ENCODE measurements at regions not wholly inside any gene's neighbourhood (a gene's known extent, or its start where the extent isn't known, plus 50 kb on each side); places are given as distances from the start of the nearest gene placed in this dataset.

DNA sequence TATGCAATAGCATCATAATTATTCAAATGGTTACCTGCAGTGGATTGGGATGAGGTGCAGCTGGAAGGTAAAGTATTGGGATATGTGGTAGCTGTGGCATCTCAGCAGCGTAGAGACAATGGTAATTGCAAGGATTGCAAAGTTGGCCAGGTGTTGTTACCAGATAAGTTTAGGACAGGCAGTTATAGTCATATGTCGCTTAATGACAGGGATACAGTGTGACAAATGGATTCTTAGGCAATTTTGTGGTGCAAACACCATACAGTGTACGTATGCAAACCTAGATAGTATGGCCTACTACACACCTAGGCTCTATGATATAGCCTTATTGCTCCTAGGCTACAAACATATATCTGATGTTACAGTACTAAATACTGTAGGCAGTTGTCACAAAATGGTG, 163.5 kb upstream of the LYZL2 start:
- DNase-seq (ENCODE audit: low spot score), result no peak

DNA sequence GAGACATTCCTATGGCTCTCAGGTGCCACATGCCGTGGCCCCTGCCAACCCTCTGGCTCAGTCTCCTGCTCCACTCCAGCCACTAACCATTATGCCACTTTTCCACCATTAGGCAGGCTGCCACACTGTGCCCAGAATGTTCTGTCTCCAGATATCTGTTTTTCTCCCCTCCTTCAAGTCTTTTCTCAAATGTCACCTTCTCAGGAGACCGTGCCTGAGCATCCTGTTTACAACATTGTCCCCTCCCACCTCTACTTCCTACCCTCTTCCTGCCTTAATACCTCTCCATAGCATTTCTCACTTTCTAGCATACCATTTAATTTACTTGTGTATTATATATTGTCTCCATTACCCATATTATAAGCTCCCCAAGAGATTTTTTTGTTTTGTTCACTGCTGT, 162.5 kb upstream of the LYZL2 start:
- no peak for DNase-seq (ENCODE audit: low spot score)

DNA sequence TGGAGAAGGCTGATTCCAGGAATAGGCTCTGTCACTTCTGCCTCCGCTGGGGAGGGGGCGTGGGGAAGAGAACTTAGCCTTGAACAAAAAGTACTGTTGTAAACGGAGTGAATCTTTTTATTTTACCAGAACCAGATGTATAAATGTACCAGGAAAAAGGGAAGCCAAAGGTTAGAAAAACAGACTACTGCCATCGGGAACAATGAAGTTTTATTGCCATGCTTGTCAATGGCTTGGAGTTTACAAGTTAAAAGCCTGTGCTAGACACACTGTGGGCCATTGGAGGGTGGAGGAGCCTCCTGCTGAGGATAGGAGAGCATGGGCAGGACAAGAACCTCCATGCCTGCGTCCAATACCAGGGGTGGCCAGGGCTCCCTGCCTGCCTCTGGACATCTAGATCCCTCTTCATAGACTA, 161.7 kb upstream of the LYZL2 start:
- no peak for DNase-seq (ENCODE audit: low spot score)

DNA sequence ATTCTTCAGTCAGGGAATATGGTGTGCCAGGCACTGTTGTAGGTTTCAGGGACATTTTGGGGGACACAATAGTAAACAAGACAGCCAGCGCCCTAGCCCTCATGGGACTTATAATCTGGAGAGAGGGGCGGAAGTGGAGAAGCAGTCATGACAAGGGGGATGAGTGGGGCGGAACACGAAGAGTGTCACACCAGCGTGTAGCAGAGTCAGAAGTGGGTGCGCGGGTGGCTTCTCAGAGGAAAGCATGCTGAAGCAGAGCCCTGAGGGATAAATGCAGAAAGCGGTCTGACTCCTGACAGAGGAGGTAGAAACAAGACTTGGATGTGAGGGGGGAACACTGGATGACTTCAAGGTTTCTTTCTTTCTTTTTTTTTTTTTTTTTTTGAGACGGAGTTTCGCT, 160.3 kb upstream of the LYZL2 start:
- DNase-seq (ENCODE audit: low spot score), result no peak

DNA sequence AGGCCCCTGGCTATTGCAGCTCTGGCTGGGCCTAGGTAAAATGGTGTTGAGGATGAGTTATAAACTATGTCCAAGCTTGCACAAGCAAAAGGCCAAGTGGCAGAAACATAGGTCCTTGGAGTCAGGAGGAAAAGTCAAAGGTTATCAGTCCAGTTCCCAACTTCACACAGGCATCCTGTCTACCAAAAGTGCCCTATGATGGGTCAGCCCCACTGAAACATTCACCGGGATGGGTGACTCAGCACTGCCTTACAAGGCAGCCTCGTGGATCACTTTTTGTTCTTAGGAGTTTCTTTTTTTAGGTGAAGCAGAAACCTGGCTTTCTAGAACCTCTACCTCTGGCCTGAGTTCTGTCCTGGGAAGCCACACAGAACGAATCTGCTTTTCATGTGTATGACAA, 158.8 kb upstream of the LYZL2 start:
- DNase-seq (ENCODE audit: low spot score), result peak; percentile 31

DNA sequence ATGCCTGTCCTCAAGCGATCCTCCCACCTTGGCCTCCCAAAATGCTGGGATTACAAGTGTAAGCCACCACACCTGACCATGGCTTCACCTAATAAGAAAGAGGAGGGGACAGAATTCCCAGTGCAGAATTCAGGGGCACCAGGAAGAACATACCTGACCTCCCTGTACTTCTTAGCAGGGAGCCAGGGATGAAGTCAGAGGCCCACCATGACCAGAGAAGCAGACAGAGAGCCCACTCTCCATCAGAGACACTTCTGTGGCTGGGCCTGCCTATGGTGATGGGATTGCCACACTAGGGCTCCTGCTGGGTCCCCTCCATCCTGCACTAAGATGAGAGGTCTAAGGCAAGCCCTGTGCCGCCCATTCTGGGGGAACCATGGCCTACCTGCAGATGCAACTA, 157.4 kb upstream of the LYZL2 start:
- DNase-seq (ENCODE audit: low spot score), result no peak

DNA sequence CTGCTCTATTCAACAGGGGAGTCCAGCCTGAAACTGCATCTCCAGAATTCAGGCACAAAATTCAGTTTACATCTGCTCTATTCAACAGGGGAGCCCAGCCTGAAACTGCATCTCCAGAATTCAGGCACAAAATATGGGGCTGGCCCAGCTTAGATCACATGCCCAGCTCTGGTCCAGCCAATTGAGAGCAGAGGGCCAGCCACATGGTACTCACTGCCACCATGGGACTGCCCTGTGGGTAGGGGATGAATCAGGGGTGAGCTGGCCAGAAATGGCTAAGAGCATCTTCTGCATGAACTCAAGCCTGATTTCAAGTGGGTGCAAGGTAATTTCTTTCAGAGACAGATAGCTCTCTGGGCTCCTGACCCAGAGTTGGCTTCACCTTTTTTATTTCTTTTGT, 156.6 kb upstream of the LYZL2 start:
- peak; percentile 87 for DNase-seq (ENCODE audit: low spot score)

DNA sequence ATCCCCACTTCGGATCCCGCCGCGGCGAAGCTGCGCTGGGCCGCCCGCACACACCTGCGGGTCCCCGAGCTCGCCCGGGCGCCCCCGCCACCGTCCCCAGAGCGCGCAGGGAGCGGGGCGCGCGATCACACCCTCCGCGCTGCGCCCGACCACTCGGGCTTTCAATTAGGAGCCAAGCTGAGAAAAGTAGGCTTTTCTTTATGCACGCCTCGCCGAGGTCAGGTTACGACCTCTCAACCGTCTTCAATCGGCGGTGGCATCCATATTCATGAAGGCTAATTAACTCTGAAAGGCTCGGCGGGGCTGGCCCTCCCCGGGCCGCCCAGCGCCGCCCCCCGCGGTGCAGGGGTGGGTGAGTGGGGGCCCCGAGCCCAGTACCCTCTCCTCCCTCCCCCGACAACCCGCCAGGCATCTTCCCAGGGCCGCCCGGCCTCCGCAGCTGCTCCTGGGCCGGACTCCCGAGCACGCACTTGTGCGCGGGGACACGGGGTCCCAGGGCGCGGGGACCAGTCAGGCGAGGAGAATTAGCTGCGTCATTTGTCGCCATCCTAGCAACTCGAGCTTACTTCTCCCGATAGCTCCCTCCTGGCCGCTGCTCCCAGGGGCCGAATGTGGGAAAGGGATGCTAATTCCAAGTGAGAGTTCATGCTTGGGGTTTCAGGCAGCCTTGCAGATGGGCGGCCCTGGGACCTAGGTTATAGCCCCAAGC, 155.5 kb upstream of the LYZL2 start:
- DNase-seq (ENCODE audit: low spot score), result no peak

DNA sequence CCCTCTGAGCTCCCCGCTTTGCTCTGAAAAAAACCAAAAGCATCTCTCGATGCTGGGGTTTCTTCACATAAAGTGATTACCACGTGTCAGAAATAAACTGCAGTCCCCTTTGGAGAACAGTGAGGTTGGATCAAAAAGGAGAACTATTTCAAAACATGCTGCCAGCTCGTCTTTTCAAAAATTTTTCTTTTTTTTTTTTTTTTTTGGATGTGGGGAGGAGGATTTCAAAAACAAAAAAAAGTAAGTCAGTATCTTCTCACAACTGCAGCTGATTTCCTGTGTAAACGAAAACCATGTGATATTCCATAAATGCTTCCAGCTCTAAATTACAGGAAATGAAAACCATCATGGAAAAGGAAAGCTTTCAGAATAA, 155.0 kb upstream of the LYZL2 start:
- peak; percentile 37 for DNase-seq (ENCODE audit: low spot score)

DNA sequence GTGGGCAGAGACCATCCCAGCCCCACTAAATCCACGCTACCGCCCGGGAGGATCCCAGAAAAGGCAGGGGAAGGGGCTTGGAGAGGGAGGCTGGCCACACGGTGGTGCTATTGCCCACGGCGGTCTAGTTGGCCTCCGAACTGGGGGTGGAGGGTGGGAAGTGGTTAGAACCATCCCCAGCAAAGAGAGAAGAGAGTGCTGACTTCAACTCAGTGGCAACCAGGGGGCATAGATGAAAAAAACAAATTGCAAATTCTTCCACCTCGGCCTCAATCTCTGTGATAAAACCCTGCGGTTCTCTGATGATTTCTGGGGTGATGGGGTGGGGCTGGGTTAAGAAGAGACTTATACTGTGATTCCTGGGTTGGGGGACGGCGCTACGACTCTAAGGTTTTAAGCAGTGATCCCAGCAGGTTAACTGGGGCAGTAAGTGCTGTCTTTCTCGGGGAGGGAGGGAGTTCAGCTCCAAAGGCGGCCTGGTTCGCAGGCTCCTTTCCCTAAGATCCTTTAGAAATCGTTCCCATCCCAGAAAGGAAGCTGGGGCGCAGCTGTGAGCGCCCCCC, 154.5 kb upstream of the LYZL2 start:
- peak; percentile 80 for DNase-seq (ENCODE audit: low spot score)

DNA sequence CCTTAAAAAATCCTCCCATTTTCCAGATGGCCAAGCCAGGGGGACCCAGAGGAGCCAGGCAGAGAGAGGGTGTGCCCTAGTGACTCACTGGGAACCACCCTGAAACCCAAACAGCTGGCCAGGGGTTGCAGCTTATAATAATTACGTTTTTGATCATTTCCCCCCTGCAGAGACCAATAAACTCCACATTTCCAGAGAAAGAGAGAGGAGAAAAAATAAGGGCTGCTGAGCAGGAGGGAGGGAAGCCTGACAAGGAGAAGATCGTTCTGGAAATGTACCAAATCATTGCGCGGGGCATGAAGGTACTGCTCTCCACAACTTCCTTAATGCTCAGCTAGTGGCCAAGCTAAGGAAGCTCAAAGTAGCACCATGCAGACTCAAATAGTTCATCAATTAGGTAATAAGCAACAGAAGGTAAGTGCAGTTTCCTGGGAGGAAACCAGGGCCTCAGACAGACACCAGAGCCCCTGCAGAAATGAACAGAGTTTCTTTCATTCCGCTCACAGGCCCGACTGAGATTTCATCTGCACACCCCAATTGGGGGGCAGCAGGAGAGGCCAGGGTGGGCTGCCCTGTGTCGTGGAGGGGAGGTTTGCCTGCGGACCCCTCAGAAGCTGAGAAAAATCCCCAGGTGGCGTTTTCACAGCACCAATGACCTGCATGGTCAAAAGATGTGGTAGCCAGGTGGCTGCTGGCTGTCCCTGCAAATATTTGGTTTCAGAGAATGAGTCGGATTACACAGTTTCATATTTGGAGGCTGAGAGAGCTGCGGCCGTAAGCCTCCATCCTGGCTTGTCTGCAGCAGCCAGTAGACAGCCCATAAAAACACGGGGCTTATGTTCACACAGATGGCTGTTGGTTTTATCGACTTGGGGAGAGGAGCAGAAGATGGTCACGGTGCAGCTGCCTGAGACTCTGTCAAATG, 153.2 kb upstream of the LYZL2 start:
- DNase-seq (ENCODE audit: low spot score), result no peak

DNA sequence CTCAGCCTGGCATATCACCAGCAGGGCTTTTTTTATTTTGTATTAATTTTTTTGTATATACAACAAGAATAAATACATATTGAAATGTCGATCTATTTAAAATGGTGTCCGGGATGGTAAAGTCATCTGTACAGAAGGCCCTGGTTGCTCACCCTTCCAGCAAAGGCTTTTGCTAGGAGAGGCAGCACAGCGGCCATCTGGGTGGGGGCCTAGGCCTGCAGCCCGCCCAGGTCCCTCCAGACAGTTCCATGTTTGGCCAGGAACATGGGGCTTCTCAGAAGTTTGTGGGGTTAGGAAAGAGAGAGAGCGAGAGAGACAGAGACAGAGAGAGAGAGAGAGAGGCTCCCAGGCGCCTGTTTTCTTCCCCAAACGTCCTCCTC, 152.6 kb upstream of the LYZL2 start:
- DNase-seq (ENCODE audit: low spot score), result no peak

DNA sequence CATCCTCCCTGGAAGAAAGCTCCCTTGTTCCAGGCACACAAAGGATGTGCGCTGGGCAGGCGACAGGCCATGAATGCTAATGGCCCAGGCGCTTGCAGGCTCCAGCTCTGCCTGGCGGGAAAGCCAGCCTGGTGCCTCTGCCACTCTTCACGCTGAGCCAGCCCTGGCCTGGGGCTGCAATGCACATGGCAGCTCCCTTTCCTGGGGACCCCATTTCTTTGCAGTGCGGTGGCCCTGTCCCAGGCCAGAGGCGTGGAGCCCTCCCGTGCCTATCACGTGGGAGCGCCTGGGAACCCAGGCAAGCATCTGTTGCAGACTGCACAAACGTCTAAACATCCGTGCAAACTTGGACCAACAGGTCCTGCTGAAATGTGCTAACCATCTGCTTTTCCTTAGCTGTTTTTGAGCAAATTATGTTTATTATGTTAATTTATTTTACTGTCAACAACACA, 152.1 kb upstream of the LYZL2 start:
- DNase-seq (ENCODE audit: low spot score), result no peak

DNA sequence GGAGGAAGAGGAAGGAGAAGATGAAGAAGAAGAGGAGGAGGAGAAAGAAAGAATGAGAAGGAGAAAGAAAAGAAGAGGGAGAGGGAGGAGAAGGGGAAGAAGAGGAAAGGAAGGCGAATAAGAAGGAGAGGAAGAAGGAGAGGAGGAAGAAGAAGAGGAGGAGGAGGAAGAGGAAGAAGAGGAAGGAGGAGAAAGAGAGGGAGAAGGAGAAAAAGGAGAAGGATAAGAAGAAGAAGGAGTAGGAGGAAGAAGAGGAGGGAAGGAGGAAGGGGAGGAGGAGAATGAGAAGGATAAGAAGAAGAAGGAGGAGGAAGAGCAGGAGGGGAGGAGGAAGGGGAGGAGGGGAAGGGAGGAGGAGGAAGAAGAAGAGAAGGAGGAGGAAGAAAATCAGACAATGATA, 149.2 kb upstream of the LYZL2 start:
- DNase-seq (ENCODE audit: low spot score), result no peak

DNA sequence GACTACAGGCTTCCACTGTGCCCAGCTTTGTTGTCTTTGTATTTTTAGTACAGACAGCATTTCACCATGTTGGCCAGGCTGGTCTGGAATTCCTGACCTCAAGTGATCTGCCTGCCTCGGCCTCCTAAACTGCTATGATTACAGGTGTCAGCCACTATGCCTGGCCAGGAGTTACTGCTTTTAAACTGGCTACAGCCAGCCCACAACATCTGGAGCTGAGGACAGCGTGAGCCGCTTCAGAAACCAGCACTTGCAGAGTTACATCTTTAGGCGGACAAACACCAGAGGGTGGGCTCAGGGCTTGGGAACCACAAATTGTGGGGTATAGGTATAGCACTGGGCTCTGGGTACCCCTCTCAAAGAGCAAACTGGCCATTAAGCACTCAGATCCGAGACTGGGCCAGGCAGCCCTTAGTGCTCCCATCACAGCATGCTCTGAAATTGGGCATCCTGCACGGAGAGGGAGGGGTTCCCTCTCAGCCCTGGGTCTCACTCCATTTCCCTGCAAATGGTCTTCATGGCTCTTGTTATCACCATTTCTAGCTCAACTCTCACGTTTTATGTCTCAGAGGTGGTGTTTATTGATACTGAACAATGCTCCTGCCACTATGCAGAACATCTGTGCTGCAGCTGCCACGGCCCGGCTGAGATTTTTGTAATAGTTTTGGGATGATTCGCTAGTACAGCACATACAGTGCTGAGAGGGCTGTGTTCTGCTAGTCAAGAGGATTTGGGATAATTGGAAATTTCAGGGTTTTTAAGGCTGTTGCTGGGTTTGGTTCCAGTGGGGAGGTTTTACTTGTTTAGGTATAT, 146.4 kb upstream of the LYZL2 start:
- peak; percentile 47 for DNase-seq (ENCODE audit: low spot score)

DNA sequence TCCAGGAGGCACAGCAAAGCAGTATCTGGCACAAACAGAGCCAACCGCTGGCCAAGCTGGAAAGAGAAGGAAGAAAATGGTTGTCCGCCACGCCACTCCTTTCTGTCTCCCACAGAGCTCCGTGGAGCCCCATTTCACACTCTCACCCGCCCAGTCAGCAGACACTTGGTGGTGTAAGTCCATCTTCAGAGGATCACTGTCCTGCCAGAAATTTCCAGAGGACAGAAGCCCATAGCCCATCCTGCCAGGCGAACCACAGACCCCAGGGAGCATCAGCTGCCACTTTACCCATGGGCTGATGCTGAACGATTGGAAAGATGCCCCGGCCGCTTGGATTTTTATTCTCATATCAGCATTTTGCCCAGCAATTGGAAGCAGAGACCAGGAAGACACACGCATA, 144.7 kb upstream of the LYZL2 start:
- DNase-seq (ENCODE audit: low spot score), result no peak

DNA sequence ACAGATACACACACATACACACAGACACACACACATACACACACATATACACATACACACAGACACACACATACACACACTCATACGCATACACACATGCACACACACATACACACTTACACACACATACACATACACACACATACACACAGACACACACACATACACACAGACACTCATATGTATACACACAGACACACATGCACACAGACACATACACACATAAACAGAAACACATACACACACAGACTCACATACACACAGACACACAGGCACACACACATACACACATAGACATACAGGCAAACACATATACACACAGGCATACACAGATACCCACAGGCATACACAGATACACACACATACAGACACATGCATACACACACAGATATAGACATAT, 143.9 kb upstream of the LYZL2 start:
- DNase-seq (ENCODE audit: low spot score), result no peak

DNA sequence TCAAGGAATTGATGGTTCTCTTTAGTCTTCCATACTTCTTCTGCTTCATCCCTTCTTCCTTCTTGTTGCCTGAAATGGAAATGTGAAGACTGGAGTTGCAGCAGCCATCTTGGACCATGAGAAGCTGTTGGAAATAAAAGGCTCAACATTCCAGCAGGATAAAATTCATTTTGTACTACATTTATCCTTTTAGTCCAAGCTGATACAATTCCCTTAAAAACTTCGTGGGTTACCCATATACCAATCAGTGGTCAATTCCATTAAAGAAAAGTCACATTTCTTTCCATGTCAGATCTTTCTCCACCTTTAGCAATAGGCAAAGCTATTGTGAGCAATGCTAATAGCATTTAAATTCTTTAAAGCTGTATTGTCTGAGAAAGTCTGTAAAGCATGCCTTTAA, 141.3 kb upstream of the LYZL2 start:
- no peak for DNase-seq (ENCODE audit: low spot score)

DNA sequence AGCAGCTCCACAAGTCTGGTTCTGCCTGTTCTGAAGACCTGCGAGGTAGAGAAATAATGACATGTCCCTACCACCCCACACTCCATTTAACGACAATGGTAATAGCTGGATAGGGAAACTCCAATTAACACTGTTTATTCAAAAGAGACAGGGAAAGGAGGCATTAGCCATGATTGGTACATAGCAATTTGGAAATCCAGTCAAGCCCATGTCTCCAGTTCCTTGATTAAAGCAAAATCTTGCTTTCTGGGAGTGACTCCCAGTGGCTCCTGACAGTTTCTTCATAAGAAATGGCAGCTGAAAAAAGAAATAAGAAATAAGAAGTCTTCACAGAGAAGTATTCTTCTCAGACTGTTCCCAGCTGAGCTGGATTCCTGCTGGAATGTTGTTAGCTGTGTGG, 140.7 kb upstream of the LYZL2 start:
- DNase-seq (ENCODE audit: low spot score), result no peak

DNA sequence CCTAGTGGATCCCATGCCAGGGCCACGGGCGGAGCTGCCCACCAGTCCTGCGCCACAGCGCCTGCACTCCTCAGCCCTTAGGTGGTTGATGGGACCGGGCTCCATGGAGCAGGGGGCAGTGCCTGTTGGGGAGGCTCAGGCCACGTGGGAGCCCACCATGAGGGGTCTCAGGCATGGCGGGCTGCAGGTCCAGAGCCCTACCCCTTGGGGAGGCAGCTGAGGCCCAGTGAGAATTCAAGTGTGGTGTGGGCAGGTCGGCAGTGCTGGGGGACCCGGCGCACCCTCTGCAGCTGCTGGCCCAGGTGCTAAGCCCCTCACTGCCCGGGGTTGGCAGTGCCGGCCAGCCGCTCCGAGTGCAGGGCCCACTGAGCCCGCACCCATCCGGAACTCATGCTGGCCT, 139.8 kb upstream of the LYZL2 start:
- DNase-seq (ENCODE audit: low spot score), result no peak

DNA sequence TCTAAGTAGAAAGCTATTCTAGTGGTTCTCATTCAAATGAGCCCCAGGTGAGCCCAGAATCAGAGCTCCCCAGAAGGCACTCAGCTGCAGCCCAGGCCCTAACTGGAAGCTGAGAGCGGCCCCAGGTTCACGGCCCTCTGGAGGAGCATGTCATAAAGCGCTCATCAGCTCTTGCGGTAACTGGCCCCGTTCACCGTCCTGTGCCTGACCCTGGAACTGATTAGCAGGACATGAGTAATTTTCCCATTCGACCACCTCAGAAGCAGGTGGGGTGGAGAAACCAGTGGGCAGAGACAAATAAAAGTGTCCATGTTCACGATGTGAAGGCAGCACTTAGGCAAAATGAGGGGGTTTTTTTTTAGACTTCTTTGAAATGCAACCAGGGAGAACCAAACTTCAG, 136.1 kb upstream of the LYZL2 start:
- no peak for DNase-seq (ENCODE audit: low spot score)

DNA sequence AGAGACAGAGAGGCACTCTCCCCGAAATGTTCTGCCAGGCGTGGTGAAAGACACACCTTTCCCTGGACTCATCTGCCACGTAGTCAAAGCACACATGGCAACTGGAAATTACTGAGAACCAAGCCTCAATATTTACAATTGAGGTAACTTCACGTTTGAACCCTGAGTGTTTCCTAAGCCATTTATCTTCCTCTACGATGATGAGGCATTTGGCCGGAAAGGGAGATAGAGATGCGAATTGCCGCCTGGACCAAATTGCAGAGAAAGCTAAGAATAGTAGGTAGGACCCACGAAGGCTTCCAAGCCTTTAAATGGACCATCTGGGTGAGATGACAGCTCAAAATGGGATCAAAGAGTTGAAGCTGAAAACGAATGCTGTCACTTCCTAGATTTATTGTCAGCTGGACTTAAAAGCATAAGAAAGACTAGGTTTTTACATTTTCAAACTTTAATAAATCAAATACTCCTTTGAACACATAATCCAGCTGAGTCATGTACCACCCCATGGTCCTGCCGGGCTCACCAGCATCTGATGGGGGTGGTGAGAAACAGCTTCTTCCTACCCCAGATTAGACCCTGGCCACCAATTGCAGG, 135.6 kb upstream of the LYZL2 start:
- no peak for DNase-seq (ENCODE audit: low spot score)
